ENCODE measurements at regions not wholly inside any gene's neighbourhood (a gene's known extent, or its start where the extent isn't known, plus 50 kb on each side); places are given as distances from the start of the nearest gene placed in this dataset.

DNA sequence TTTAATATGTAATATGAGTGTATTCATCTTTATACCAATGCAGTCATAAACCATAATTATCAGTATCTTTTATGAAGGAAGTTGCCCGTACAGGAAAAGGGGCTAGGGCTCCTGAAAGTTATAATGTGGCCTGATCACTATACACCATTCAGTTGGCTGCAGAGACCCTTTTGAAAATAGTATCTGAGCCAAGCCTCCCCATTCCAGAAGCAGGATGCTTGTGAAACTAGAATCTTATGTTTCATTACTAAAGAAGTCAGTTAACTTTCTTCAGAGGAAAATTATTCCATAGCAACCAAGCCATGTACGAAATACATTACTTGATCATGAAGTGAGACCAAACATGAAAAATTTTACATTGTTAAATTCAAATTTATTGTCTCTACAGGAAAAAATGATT, 251.5 kb upstream of the TCF21 start:
- no peak for TF ChIP-seq POLR2A (IDR thresholded peaks at IDR 0.05; ENCODE audit: low read depth, low read length)
- no peak for TF ChIP-seq SPI1 (IDR thresholded peaks at IDR 0.05; ENCODE audit: low read depth, low read length)
- no peak for TF ChIP-seq POLR2AphosphoS5 (IDR thresholded peaks at IDR 0.05; ENCODE audit: low read depth, low read length)

Data from GM12891 (cell line).